Occipital lobe (tissue), 1 donor: ENCODE measurements at regions not wholly inside any gene's neighbourhood (a gene's known extent, or its start where the extent isn't known, plus 50 kb on each side); places are given as distances from the start of the nearest gene placed in this dataset.

Experiments used
- DNase-seq: peaks from one replicate; lab custom pipeline; 2025; lab: John Stamatoyannopoulos, UW

DNA sequence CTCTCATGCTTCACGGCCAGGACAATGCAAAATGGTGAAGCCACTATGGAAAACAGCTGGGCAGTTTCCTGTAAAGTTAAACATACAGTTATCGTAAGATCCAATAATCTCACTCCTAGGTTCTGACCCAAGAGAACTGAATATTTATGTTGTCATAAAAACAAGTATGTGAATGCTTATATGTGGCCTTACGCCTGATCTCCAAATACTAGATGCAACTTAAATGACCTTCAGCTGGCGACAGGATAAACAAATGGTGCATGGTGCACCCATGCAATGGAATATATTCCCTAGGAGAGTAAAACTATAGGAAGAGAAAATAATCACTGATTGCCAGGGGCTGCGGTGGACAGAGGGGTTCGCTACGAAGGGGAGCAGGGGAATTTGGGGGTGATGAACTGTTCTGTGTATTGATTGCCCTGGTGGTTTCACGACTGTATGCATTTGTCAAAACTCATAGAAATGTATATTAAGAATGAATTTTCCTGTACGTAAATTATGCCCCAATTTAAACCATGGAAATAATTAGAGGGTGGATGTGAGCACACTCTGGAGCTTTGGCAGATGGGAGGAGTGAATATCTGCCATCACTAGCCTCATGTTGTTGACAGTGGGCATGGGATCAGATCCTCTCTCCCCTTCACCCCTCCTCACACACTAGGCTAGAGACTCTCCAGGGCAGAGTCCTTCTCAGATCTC is 100.8 kb upstream of the MYCN start:
- DNase-seq: no peak

GRCh38 chr2:15840148-15840547 is 100.2 kb upstream of the MYCN start:
- DNase-seq: no peak

- DNase-seq: no peak
These were observed 99.4 kb upstream of the MYCN start for GRCh38 chr2:15840969-15841368.

- no peak for DNase-seq
These were observed 98.4 kb upstream of the MYCN start for GRCh38 chr2:15841776-15842560.

DNA sequence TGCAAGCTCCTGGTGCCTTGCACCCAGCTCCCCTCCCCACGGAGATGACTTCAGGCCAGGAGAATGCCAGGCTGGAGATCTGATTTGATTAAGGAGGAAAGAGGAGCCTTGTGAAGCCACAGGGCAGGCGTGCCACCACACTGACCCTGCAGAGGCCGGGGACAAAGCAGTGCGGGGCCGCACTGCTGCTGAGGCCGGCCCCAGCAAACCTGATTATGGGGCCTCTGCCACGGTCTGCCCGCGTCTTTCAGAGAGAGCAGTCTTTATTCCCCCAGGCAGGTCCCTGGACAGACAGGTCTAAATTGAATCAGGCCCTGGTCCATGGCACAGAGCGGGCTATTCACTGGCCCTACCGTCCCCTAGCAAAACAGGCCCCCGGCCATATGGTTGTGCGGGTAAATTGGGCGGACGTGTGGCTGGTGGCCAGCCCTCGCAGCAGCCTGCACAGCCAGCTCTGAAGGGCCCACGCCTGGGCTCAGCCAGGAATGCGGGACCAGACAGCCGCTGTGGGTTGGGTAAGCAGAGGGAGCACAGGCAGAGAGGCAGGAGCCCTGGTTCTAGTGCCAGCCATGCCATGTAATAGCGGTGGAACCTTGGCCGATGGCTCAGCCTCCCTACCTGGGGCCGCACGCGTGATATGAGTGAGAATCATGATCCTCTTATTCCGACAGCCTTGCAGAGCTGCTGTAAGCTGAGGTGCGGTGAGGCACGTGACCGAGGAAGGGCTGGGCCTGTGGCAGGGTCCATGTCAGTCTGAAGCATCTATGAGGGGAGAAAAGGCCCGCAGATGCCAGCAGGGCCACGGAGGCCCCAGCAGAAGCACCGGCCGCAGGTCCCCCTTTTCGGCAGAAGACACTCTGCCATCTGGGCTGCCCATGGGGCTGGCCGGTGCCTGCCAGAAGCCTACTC is 97.3 kb upstream of the MYCN start:
- peak; percentile 40 for DNase-seq

DNA sequence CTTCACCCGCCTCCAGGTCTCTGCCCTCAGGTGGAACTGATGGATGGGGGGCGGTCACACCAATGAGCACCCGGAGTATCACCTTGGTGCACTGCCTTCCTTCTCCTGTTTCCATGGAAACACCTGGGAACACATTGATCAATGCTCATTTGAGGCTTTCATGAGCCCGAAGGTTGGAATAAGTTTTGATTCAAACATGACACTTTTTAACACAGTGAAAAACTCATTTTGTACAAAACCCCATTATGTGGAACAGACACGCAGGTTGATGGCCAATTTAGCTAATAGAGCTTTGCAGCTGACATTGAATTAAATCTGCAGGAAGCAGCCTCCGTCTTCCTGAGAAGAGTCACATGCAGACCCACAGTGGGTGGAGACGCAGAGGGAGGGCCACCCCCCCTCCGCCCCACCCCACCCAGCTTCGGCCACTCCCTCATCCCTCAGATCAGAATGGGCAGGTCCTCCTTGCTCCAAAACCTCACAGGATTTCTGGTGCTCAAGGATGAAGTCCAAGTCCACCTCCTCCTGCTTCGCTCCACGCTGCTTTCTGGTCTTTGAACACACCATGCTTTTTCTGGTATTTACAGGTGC is 96.0 kb upstream of the MYCN start:
- no peak for DNase-seq

GRCh38 chr2:15845294-15845693 is 95.1 kb upstream of the MYCN start:
- DNase-seq: no peak

- DNase-seq: no peak
These were observed 94.5 kb upstream of the MYCN start for GRCh38 chr2:15845737-15846405.

- peak; percentile 6 for DNase-seq
These were observed 93.7 kb upstream of the MYCN start for GRCh38 chr2:15846626-15847025.

GRCh38 chr2:15850534-15850933 is 89.8 kb upstream of the MYCN start:
- no peak for DNase-seq

DNA sequence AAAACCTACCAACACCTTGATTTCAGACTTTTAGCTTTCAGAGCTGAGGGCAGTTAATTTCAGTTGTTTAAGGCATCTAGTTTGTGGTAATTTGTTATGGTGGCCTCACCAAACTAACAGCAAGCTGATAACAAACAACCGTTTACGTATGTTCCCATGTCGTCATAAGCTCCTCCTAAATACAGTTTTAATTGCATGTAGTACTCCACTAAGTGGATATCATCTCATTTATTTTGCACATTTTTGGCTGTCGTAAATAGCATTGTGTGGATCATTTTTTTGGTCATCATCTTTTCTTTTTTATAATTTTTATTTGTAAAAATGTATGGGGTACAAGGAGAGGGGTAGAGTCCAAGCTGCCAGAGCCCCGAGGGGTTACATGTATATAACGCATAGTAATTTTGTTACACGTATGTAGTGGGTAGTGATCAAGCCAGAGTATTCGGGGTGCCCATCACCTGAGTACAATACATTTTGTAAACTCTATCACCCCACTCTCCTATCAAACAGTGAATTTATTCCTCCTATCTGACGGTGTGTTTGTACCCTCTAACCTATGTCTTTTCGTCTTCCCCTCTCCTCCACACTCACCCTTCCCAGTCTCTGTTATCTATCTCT is 89.2 kb upstream of the MYCN start:
- no peak for DNase-seq

GRCh38 chr2:15852811-15853210 is 87.5 kb upstream of the MYCN start:
- no peak for DNase-seq

DNA sequence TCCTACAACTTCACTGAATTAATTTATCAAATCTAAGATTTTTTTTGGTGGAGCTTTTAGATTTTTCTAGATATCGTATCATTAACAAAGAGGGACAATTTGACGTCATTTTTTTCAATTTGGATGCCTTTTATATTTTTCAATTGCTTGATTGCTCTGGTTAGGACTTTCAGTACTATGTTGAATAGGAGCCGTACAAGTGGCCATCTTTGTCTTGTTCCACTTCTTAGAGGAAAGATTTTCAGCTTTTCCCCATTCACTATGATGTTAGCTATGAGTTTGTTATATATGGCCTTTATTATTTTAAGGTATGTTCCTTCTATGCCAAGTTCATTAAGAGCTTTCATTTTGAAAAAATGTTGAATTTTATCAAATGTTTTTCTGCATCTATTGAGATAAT is 86.4 kb upstream of the MYCN start:
- no peak for DNase-seq

DNA sequence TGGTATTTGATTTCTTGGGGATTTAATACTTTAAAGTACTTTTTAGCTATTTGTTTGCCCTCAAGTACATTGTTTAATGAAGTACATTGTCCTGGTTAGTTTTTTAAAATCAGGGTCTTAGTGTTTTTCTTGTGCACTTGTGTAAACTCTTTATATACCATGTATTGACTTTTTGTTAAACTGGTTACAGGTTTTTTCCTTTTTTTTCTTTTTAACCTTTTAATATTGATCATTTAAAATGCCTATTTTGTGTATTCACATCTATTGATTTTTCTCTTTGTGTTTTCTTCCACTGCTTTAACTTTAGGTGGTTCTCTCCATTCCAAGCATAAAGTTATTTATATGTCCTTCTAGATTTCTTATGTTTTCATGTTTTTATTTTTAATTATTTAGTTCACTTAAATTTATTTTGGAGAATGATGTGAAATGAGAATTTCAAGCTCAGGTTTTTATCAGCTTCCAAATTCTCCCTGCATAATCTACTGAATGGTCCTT is 84.5 kb upstream of the MYCN start:
- DNase-seq: no peak

GRCh38 chr2:15856318-15856717 is 84.0 kb upstream of the MYCN start:
- no peak for DNase-seq

- no peak for DNase-seq
These were observed 81.9 kb upstream of the MYCN start for GRCh38 chr2:15858466-15858865.

- DNase-seq: no peak
These were observed 80.2 kb upstream of the MYCN start for GRCh38 chr2:15860051-15860663.

DNA sequence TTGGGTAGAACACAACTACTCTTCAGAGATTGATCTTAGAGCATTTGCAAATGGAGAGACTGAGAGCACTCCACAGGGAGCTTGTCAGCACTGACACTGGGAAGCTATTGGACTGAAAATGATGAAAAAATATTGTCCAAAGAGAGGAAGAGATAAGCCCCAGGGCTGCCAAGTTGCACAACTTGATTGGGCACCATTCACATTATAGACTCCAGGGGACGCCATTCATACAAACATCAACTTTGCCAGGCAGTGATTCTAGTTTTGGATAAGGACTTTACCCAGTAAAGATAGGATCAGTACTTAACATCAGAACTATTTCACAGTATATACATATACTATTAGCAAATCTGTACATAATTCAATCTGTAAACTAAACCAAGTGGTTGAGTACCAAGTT is 79.6 kb upstream of the MYCN start:
- no peak for DNase-seq

GRCh38 chr2:15861172-15861822 is 79.1 kb upstream of the MYCN start:
- DNase-seq: no peak

- no peak for DNase-seq
These were observed 78.5 kb upstream of the MYCN start for GRCh38 chr2:15861898-15862297.
